GM10248 (cell line): ENCODE measurements at regions not wholly inside any gene's neighbourhood (a gene's known extent, or its start where the extent isn't known, plus 50 kb on each side); places are given as distances from the start of the nearest gene placed in this dataset.

Experiments used
- CTCF ChIA-PET: fragments of 300-600 bp; sonication (Branson Sonifier 250); formaldehyde crosslinking; extraction: SDS; loops from one replicate; lab custom pipeline; 2021; ENCODE audit warnings: antibody characterized with exemption; lab: Yijun Ruan, JAX
- POLR2A ChIA-PET: fragments of 350-650 bp; sonication (Branson Sonifier 250); formaldehyde crosslinking; extraction: SDS; loops from one replicate; lab custom pipeline; 2020; ENCODE audit warnings: antibody characterized with exemption; lab: Yijun Ruan, JAX
- DNase-seq: peaks from one replicate; pipeline ENCODE4 v3.0.0; 2012; ENCODE audit errors: extremely low spot score
- CTCF ChIP-seq: IDR thresholded peaks from 2 replicates; pipeline ENCODE4 v1.5.1; 2012; ENCODE audit warnings: mild to moderate bottlenecking, low read depth; ENCODE audit errors: extremely low read depth, missing control alignments, control extremely low read depth

- DNase-seq = no peak
- ChIA-PET CTCF (interaction anchor here (1.0 kb wide), 1 partner anchor 14 kb away, joined by 3 read pairs; no protein-coding TSS in a partner anchor), POLR2A (no interaction called here)
- no peak for TF ChIP-seq CTCF
Measured at GRCh38 chr20:52470561-52470960, 279.0 kb upstream of the ZFP64 start.

GRCh38 chr20:52469128-52469527, 277.5 kb upstream of the ZFP64 start:
- no peak for TF ChIP-seq CTCF
- DNase-seq = no peak
- ChIA-PET POLR2A (no interaction called here), CTCF (no interaction called here)

- TF ChIP-seq CTCF = no peak
- ChIA-PET CTCF (no interaction called here), POLR2A (no interaction called here)
- DNase-seq = no peak
Measured at GRCh38 chr20:52465991-52466390, 274.4 kb upstream of the ZFP64 start.

GRCh38 chr20:52461582-52461981, 270.0 kb upstream of the ZFP64 start:
- POLR2A ChIA-PET = interaction anchor here (0.5 kb wide), 1 partner anchor 22 kb away, joined by 8 read pairs; no protein-coding TSS in a partner anchor
- CTCF ChIA-PET = no interaction called here
- TF ChIP-seq CTCF = no peak
- DNase-seq = no peak

GRCh38 chr20:52459150-52459549, 267.6 kb upstream of the ZFP64 start:
- TF ChIP-seq CTCF = no peak
- ChIA-PET POLR2A (no interaction called here), CTCF (no interaction called here)
- DNase-seq = no peak

- ChIA-PET POLR2A (no interaction called here), CTCF (interaction anchor here (0.9 kb wide), 1 partner anchor 11 kb away, joined by 3 read pairs; no protein-coding TSS in a partner anchor)
- TF ChIP-seq CTCF = no peak
- no peak for DNase-seq
Measured at GRCh38 chr20:52457826-52458225, 266.2 kb upstream of the ZFP64 start.

- no peak for DNase-seq
- TF ChIP-seq CTCF = no peak
- CTCF ChIA-PET = interaction anchor here (1.3 kb wide), 1 partner anchor 10 kb away, joined by 4 read pairs; no protein-coding TSS in a partner anchor
- POLR2A ChIA-PET = no interaction called here
Measured at GRCh38 chr20:52454660-52455059, 263.1 kb upstream of the ZFP64 start.
